ENCODE measurements at regions not wholly inside any gene's neighbourhood (a gene's known extent, or its start where the extent isn't known, plus 50 kb on each side); places are given as distances from the start of the nearest gene placed in this dataset.
A peak's percentile ranks its signal among the peaks of the same experiment; 100 is the strongest.
"Not testable (repeated sequence)": the region's sequence is repeated elsewhere in the genome, so short reads cannot be mapped to it uniquely, and the experiment has no call there.

DNA sequence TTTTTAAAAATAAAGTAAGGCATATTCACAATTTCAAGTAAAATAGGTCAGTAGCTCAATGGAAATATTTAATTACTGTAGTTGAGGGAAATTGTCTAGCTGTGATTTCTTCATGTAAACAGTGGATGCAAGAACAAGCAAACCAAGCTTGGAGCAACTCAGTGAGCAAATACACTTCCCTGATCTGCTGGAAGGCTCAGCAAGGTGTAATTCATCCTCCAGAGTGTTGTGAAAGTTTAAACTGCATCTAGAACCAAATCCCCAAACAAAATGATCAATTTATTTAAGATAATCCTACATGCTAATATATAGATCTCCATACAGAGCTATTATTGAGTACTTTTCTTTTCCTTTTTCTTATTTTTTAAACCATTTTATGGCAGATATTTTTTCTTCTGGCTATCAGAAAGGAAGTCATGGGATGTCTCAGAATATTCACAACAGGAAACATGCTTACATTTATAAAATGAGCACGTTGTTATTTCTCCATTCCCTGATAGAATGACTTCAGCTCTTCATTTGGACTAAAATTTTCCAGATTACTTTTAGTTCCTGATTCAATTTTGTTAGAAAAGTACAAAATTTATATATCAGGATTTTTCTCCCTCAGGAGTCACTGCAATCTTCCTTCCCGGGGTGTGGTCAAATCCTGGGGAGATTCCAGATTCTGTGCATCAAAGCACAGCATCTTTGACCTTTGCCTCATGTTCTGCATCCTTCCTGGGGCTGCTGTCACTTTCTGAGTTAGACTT lies 219.2 kb upstream of the ELL2 start:
- no peak for TF ChIP-seq ZFX (IDR thresholded peaks at IDR 0.05)
- TF ChIP-seq, protein P1, sequence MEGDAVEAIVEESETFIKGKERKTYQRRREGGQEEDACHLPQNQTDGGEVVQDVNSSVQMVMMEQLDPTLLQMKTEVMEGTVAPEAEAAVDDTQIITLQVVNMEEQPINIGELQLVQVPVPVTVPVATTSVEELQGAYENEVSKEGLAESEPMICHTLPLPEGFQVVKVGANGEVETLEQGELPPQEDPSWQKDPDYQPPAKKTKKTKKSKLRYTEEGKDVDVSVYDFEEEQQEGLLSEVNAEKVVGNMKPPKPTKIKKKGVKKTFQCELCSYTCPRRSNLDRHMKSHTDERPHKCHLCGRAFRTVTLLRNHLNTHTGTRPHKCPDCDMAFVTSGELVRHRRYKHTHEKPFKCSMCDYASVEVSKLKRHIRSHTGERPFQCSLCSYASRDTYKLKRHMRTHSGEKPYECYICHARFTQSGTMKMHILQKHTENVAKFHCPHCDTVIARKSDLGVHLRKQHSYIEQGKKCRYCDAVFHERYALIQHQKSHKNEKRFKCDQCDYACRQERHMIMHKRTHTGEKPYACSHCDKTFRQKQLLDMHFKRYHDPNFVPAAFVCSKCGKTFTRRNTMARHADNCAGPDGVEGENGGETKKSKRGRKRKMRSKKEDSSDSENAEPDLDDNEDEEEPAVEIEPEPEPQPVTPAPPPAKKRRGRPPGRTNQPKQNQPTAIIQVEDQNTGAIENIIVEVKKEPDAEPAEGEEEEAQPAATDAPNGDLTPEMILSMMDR (conservative IDR thresholded peaks at IDR 0.05): no peak
- H3K27ac ChIP-seq: no peak overlapping the region

DNA sequence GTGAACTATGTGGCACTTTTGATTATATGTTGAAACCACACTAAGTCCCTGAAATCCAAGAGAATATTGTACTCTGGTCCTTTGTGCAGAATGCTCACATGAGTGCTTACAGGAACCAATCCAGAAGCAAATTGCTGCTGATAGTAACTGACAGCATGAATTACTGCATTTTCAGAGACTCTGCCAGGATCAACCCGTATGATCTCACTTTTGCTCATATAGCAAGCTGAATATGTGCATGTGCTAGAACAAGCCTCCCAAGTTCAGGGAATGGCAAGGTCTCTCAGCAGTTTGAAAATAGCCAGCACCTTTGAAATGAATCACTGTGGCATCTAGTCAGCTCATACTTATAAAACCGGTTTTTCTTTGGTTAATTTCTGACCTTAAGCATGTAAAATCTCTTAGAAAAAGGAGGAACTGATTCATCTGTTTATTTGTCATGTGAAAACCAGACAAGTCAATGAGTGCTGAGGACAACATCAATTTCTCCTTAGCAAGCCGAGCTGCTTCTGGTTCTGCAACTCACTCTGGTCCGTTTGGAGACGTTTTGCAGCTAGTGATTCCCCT lies 215.7 kb upstream of the ELL2 start:
- H3K27ac ChIP-seq: peak overlapping the region; percentile 29; the same call in 1 of the 2 replicates
- TF ChIP-seq, protein P1 (conservative IDR thresholded peaks at IDR 0.05): no peak
- no peak for TF ChIP-seq ZFX (IDR thresholded peaks at IDR 0.05)

GRCh38 chr5:96176022-96176421 lies 214.4 kb upstream of the ELL2 start:
- H3K27ac ChIP-seq: no peak overlapping the region
- TF ChIP-seq, protein P1 (conservative IDR thresholded peaks at IDR 0.05): no peak
- no peak for TF ChIP-seq ZFX (IDR thresholded peaks at IDR 0.05)

DNA sequence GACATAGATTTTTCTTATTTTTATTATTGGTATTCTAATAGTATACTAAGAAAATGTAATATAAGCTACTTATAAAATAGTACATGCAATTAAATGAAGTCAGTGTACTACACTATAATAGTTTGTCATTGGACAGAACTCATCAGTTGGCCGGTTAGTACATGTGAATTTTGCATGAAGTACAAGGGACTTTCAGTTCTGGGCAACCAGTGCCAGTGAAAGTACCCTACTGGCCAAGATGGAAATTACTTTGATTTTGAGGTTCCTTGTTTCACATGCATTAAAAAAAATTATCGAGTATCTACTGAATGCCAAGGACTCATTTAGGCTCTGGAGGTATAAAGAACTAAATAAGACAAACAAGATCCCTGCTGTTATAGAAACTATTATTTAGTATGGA lies 213.4 kb upstream of the ELL2 start:
- no peak overlapping the region for H3K27ac ChIP-seq
- no peak for TF ChIP-seq ZFX (IDR thresholded peaks at IDR 0.05)
- TF ChIP-seq, protein P1 (conservative IDR thresholded peaks at IDR 0.05): peak; percentile 58

GRCh38 chr5:96173366-96173765 lies 211.7 kb upstream of the ELL2 start:
- TF ChIP-seq ZFX (IDR thresholded peaks at IDR 0.05): no peak
- TF ChIP-seq, protein P1 (conservative IDR thresholded peaks at IDR 0.05): no peak
- H3K27ac ChIP-seq: no peak overlapping the region

DNA sequence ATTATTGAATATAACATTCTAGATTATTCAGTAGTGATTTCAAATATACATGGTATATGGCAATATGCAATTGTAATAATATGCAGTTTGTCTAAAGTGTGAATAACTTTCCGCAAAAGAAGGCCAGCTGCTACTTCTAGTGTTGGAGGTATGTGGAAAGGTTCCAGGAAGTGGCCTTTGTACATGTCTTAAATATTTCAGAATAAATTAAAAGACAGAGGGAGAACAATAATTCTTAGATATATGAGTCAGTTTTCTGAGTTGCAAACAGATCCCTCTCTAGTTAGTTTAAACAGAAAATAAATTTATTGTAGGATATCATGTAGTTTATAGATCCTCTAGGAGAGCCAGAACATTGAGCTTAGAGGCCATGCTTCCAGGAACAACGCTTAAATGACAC lies 210.8 kb upstream of the ELL2 start:
- TF ChIP-seq, protein P1 (conservative IDR thresholded peaks at IDR 0.05): no peak
- TF ChIP-seq ZFX (IDR thresholded peaks at IDR 0.05): no peak
- no peak overlapping the region for H3K27ac ChIP-seq

DNA sequence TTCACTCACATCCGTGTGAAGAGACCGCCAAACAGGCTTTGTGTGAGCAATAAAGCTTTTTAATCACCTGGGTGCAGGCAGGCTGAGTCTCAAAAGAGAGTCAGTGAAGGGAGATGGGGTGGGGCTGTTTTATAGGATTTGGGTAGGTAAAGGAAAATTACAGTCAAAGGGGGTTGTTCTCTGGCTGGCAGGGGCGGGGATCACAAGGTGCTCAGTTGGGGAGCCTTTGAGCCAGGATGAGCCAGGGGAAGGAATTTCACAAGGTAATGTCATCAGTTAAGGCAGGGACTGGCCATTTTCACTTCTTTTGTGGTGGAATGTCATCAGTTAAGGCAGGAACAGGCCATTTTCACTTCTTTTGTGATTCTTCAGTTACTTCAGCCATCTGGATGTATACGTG lies 210.3 kb upstream of the ELL2 start:
- H3K27ac ChIP-seq: not testable (repeated sequence)

DNA sequence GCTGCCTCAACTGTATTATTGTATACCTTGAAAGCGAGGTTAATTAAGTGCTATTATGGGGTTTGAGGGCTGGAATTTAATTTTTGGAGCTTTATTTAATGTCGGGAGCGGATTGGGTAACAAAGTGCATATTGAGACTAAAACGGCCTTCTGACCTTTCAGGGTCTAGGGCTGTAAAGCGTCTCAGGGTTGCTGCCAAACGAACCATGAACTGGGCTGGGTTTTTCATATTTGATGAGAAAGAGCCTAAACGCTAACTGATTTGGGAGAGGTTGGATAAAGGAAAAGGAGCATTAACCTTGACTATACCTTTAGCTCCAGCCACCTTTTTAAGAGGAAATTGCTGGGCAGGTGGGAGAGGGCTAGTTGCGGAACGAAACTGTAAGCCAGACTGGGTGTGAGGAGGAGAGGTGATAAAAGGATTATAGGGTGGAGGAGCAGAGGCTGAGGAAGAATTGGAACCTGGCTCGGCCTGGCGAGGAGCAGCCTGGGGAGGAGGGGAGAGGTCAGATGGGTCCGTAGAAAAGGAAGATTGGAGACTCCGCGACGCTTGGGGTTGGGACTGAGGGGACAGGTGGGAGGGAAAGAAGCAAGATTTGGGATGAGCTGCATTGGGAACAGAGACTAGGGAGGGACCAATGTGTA lies 209.0 kb upstream of the ELL2 start:
- H3K27ac ChIP-seq: not testable (repeated sequence)

DNA sequence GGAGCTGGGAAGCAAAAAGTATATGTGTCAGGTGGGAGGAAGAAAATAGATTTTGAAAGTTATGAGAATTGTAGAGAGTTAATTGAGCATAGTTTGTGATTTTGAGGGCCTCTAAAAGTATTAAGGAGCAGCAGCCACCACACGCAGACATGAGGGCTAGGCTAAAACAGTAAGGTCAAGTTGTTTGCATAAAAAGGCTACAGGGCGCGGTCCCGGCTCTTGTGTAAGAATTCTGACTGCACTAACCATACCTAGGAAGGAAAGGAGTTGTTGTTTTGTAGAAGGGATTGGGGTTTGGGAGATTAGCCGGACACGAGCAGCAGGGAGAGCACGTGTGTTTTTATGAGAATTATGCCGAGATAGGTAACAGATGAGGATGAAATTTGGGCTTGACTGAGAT lies 207.2 kb upstream of the ELL2 start:
- H3K27ac ChIP-seq: not testable (repeated sequence)

Measured in C4-2B (cell line).